ENCODE measurements at regions not wholly inside any gene's neighbourhood (a gene's known extent, or its start where the extent isn't known, plus 50 kb on each side); places are given as distances from the start of the nearest gene placed in this dataset.

DNA sequence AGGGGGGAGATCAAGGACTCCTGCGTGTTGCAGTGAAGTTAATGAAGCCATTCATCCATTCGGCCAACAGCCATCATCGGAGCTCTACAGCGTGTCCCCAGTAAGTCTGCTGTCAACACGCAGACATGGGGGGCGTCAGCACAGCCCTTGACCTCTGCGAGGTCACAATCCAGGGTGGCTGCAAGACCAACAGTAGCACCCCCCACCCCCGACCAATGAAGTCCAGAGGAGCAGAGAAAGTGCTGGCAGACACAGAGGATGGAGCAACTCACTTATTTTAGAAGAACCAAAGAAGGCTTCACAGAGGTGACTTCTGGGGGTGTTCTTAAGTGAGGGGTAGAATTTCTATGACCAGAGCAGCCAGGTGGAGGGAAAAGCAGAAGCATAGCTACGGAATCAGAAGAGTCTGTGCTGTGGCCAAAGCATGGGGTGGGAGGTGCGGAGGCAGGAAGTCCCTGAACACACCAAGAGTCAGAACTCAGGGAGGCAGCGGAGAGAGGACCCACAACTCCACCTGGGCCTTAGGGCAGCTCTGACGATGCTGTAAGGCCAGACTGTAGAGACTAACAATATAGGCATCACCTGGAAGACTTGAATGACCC lies 185.4 kb downstream of the FOXO1 start:
- TF ChIP-seq, protein P1, sequence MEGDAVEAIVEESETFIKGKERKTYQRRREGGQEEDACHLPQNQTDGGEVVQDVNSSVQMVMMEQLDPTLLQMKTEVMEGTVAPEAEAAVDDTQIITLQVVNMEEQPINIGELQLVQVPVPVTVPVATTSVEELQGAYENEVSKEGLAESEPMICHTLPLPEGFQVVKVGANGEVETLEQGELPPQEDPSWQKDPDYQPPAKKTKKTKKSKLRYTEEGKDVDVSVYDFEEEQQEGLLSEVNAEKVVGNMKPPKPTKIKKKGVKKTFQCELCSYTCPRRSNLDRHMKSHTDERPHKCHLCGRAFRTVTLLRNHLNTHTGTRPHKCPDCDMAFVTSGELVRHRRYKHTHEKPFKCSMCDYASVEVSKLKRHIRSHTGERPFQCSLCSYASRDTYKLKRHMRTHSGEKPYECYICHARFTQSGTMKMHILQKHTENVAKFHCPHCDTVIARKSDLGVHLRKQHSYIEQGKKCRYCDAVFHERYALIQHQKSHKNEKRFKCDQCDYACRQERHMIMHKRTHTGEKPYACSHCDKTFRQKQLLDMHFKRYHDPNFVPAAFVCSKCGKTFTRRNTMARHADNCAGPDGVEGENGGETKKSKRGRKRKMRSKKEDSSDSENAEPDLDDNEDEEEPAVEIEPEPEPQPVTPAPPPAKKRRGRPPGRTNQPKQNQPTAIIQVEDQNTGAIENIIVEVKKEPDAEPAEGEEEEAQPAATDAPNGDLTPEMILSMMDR (IDR thresholded peaks at IDR 0.05), result no peak
- TF ChIP-seq EZH2 (IDR thresholded peaks at IDR 0.05) (no peak), EZH2phosphoT487 (IDR thresholded peaks at IDR 0.05) (no peak)
